H1 (cell line): ENCODE measurements at regions not wholly inside any gene's neighbourhood (a gene's known extent, or its start where the extent isn't known, plus 50 kb on each side); places are given as distances from the start of the nearest gene placed in this dataset.

Experiments used
- ATF3 ChIP-seq: IDR thresholded peaks from 2 replicates; pipeline ENCODE4 v1.6.1; 2011; ENCODE audit warnings: low read depth, mild to moderate bottlenecking, low read length; ENCODE audit not compliant: insufficient read depth
- CREB1 ChIP-seq: IDR thresholded peaks from 2 replicates; pipeline ENCODE4 v1.6.1; 2012; ENCODE audit warnings: inconsistent platforms
- KDM1A ChIP-seq: fragments of 200-600, 300-600 bp; sonication (generic); IDR thresholded peaks from 2 replicates; pipeline ENCODE4 v1.7.1; 2016; ENCODE audit warnings: mild to moderate bottlenecking, low read length, borderline replicate concordance

DNA sequence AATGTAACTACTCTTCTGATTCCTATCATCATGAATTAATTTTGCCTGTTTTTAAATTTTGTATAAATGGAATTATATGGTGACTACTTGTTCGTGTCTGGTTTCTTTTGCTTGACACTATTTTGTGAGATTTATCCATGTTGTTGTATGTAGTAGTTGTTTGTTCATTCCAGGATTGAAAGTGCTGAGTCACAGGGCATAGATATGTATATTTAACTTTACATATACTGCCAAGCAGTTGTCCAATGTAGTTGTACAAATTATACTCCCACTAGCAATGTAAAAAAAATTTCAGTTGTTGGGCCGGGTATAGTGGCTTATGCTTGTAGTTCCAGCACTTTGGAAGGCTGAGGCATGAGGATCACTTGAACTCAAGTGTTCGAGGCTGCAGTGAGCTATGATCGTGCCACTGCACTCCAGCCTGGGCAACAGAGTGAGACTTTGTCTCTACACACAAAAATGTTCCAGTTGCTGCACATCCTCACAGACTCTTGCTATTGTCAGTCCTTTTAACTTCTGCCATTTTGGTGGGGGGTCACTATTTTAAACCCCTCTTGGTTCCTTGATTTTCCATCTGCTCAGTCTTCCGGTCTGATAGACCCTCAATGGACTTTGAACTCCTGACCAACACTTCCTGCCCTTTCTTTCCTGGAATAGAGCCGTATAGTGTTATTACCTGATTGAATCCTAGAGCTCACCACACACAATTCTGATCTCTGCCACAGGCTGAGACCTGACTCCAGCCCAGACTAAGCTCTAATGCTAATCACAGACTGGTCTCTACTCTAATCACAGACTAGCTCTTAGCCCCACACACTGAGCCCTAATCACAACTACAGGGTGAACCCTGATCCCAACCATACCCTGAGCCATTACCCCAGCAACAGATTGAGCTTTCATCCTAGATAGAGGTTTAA lies 69.3 kb upstream of the MELK start (continued):
- no peak for TF ChIP-seq ATF3
- no peak for TF ChIP-seq KDM1A
- no peak for TF ChIP-seq CREB1
